ENCODE measurements at regions not wholly inside any gene's neighbourhood (a gene's known extent, or its start where the extent isn't known, plus 50 kb on each side); places are given as distances from the start of the nearest gene placed in this dataset.

DNA sequence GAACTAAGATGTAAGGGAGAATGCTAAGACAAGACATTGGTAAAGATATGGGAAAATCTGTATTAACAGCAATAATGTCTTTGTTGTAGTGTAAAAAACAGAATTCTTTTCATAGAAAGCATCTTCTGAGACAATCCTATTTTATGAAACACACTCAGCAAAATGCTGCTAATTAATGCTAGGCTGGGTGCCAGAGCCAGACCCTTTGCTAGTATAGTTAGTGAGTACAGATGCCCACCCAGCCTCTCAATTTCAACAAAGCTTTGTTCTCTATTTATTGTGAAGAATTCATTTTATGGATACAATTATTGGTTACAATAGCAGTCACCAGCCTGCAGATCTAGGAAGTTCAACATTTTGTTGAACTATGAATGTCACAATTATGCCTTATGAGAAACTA lies 131.0 kb downstream of the SEM1 start:
- no peaks in the 10 kb centered on the region for H3K9me3 ChIP-seq
- no peaks in the 10 kb centered on the region for H3K4me1 ChIP-seq
- no peaks in the 10 kb centered on the region for H3K27me3 ChIP-seq
- no peaks in the 10 kb centered on the region for H3K36me3 ChIP-seq
- in situ Hi-C loops (cut with MboI; ENCODE audit: low pct_ligation_motif_present in 1 of 4, low pct_unique_long_range_greater_than_20kb in 1 of 4, low sequenced_read_pairs in 3 of 4) = no loop called here
- DNase-seq = no peak
- no peak for TF ChIP-seq POLR2AphosphoS5 (IDR thresholded peaks at IDR 0.05)
- no peak for TF ChIP-seq EP300 (IDR thresholded peaks at IDR 0.05; ENCODE audit: low read depth)
- no peak for TF ChIP-seq CTCF (IDR thresholded peaks at IDR 0.05)
- no peak for TF ChIP-seq POLR2A (IDR thresholded peaks at IDR 0.05)
- intact Hi-C loops (cut with DNase I; ENCODE audit: low total_unique reads) = no loop called here
- H3K4me3 ChIP-seq = no peak overlapping the region
- no peak overlapping the region for H3K27ac ChIP-seq

GRCh38 chr7:96563409-96563808 lies 146.2 kb downstream of the SEM1 start:
- Histone ChIP-seq H3K36me3 (no peaks in the 10 kb centered on the region), H3K9me3 (no peaks in the 10 kb centered on the region), H3K27me3 (no peaks in the 10 kb centered on the region), H3K4me3 (no peak overlapping the region), H3K4me1 (no peaks in the 10 kb centered on the region), H3K27ac (no peak overlapping the region)
- in situ Hi-C loops (cut with MboI; ENCODE audit: low pct_ligation_motif_present in 1 of 4, low pct_unique_long_range_greater_than_20kb in 1 of 4, low sequenced_read_pairs in 3 of 4) = no loop called here
- DNase-seq = no peak
- WGBS, 2 donors (ENCODE audit: low coverage in 1 of 2) = 75 to 88% methylated on average over 3 of the region's 3 CpGs
- intact Hi-C loops (cut with DNase I; ENCODE audit: low total_unique reads) = no loop called here
- TF ChIP-seq POLR2AphosphoS5 (IDR thresholded peaks at IDR 0.05) (no peak), CTCF (IDR thresholded peaks at IDR 0.05) (no peak), POLR2A (IDR thresholded peaks at IDR 0.05) (no peak), EP300 (IDR thresholded peaks at IDR 0.05; ENCODE audit: low read depth) (no peak)

GRCh38 chr7:96562966-96563365 lies 146.7 kb downstream of the SEM1 start:
- intact Hi-C loops (cut with DNase I; ENCODE audit: low total_unique reads) = no loop called here
- H3K36me3 ChIP-seq = no peaks in the 10 kb centered on the region
- no peaks in the 10 kb centered on the region for H3K4me1 ChIP-seq
- no peak overlapping the region for H3K4me3 ChIP-seq
- in situ Hi-C loops (cut with MboI; ENCODE audit: low pct_ligation_motif_present in 1 of 4, low pct_unique_long_range_greater_than_20kb in 1 of 4, low sequenced_read_pairs in 3 of 4) = no loop called here
- TF ChIP-seq CTCF (IDR thresholded peaks at IDR 0.05) (no peak), POLR2A (IDR thresholded peaks at IDR 0.05) (no peak), POLR2AphosphoS5 (IDR thresholded peaks at IDR 0.05) (no peak), EP300 (IDR thresholded peaks at IDR 0.05; ENCODE audit: low read depth) (no peak)
- H3K27ac ChIP-seq = no peak overlapping the region
- H3K27me3 ChIP-seq = no peaks in the 10 kb centered on the region
- H3K9me3 ChIP-seq = no peaks in the 10 kb centered on the region
- no peak for DNase-seq

DNA sequence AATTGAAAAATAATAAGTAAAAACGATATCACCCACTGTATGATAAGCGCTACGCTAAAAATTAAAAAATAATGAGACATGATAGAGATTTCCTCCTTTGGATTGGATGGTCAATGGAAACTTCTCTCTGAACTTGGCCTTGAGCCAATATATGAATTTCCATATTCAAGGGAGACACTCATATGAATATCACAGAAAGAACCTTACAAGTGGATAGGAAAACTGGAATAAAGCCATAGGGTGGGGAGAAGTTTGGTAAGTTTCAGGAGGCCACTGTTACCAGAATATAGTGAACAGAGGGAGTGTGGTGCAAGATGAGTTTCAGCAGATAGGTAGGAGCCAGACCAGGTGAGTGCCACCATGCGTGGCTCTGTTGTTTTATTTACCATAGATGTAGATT lies 147.2 kb downstream of the SEM1 start:
- H3K27me3 ChIP-seq = no peaks in the 10 kb centered on the region
- no peak overlapping the region for H3K27ac ChIP-seq
- no peak for TF ChIP-seq POLR2AphosphoS5 (IDR thresholded peaks at IDR 0.05)
- TF ChIP-seq POLR2A (IDR thresholded peaks at IDR 0.05) = no peak
- no peak for TF ChIP-seq EP300 (IDR thresholded peaks at IDR 0.05; ENCODE audit: low read depth)
- no peak for TF ChIP-seq CTCF (IDR thresholded peaks at IDR 0.05)
- H3K9me3 ChIP-seq = no peaks in the 10 kb centered on the region
- H3K4me3 ChIP-seq = no peak overlapping the region
- 64 to 67% methylated on average over 3 to 4 of the region's 4 CpGs for WGBS, 2 donors (ENCODE audit: low coverage in 1 of 2)
- no peaks in the 10 kb centered on the region for H3K36me3 ChIP-seq
- H3K4me1 ChIP-seq = no peaks in the 10 kb centered on the region
- no peak for DNase-seq
- intact Hi-C loops (cut with DNase I; ENCODE audit: low total_unique reads) (no loop called here), in situ Hi-C loops (cut with MboI; ENCODE audit: low pct_ligation_motif_present in 1 of 4, low pct_unique_long_range_greater_than_20kb in 1 of 4, low sequenced_read_pairs in 3 of 4) (no loop called here)

Data from transverse colon (tissue), 4 donors.